ENCODE measurements at regions not wholly inside any gene's neighbourhood (a gene's known extent, or its start where the extent isn't known, plus 50 kb on each side); places are given as distances from the start of the nearest gene placed in this dataset.

DNA sequence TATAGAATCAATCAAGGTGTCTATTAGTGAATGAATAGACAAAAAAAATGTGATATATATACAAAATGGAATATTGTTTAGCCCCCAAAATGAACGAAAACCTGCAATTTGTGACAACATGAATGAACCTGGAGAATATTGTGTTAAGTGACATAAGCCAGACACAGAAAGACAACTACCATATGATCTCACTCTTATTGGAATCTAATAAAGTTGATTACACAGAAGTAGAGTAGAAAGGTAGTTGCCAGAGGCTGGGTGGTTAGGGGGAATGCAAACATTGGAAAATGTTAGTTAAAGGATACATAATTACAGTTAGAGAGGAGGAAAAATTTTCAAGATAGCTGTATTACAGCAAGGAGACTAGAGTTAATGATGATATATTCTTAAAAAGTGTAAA is 1962.3 kb downstream of the EFNA5 start:
- H3K4me3 ChIP-seq (ENCODE audit: low read depth, low read length): no peak overlapping the region
- no peak for DNase-seq (ENCODE audit: low read depth)

DNA sequence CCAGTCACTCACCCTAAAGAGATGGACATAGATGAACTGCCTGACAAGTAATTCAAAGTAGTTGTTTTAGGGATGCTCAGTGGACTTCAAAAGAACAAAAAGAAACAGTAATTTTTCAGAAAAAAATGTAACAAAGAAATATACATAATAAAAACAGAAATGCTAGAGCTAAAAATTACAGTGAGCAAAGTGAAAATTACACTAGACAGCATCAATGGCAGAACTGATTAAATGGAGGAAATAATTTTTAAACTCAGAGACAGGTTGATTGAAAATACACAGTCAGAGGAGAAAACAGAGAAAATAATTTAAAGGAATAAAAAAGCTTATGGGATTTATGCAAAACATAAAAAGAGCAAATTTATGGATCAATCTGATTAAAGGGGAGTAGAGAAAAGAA is 1968.4 kb downstream of the EFNA5 start:
- no peak for DNase-seq (ENCODE audit: low read depth)
- H3K4me3 ChIP-seq (ENCODE audit: low read depth, low read length): no peak overlapping the region

DNA sequence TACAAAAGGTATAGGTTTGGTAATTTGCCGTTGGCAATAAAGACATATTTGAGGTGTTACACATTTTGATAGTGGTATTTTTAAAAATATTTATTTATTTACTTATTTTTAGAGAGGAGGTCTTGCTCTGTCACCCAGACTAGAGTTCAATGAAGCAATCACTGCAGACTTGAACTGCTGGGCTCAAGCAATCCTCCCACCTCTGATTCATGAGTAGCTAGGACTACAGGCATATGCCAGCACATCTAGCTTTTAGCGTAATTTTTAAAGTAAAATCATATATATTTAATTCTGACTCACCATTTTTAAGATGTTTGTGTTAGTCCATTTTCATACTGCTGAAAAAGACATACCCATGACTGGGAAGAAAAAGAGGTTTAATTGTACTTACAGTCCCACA is 1974.3 kb downstream of the EFNA5 start:
- H3K4me3 ChIP-seq (ENCODE audit: low read depth, low read length): no peak overlapping the region
- no peak for DNase-seq (ENCODE audit: low read depth)

DNA sequence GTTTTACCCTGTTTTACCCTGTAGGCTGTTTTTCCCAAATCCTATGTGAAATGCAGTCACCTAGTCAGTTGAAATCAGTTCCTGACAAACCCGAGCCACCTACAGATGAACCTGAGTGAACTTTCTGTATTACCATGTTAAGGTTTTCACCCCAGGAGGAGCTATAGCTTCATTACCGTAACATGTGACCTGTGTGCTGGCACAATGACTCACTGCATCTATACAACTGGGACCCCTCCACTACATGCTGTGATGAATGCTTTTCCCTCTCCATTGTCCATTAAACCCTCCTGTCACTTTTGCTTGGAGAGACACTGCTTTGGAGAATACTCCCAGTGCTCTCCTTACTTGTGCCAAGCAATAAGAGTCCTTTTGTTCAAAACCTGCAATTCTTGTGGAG is 1974.8 kb downstream of the EFNA5 start:
- no peak overlapping the region for H3K4me3 ChIP-seq (ENCODE audit: low read depth, low read length)
- DNase-seq (ENCODE audit: low read depth): no peak

DNA sequence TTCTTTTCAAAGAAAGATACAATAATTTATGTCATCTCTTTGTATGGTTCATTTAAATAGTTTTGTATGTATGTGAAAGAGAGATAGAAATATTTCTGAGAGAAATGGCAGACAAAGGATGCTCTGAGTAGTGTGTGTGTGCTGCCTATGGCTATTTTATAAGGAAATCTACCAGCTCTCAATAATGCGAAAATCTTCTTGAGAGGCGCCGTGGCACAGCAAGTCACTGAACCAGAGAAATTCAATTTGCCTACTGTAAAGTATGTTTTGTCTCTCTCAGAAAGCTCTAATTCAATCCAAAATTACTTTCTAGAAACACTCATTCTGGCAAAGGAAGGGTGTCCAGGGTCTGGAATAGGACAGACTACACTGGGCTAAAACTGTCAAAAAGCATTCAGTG is 1981.1 kb downstream of the EFNA5 start:
- DNase-seq (ENCODE audit: low read depth): no peak
- no peak overlapping the region for H3K4me3 ChIP-seq (ENCODE audit: low read depth, low read length)

DNA sequence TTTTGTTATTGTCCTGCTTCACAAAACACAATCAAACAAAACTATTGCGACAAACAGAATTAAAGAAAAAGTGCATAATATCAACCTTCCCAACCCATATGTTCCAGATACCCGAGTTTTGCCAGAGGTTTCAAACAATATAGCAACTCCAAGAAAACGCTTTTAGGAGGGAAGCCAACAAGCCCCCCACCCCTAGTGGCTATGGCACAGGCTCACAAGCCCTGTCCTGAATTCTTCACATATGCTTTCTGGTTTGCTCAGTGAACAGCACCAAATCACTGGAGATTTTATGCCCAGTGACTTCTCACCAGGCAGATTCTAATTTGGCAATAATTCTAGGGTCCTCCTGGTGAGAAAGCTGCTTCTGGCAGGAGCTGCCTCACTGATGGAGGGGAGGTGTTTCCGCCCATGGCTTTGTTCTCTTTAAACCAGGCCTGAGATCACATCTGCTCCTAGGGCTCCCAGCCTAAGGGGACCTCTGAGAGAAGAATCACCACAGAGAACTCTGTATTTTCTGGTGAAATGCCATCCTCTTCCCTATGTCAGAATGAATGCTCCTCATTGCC is 1982.4 kb downstream of the EFNA5 start:
- no peak for DNase-seq (ENCODE audit: low read depth)
- no peak overlapping the region for H3K4me3 ChIP-seq (ENCODE audit: low read depth, low read length)

DNA sequence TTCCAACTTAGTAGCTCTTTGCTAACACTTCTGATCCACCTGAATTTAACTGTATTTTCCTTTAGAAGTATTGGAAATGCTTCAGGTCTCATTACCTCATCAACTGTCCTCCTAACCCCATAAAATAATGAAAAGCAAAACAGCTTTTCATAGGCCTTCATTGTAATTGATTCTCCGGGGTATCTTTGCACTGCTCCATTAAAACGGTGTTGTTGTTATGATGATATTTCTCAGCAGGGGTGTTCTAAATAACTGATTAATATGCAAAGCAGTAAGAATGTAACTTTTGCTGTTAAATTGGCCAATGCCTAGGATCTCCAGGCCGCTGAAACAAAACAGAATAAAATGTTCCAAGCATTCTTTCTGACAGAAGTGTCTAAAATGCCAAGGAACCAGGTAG is 1983.2 kb downstream of the EFNA5 start:
- H3K4me3 ChIP-seq (ENCODE audit: low read depth, low read length): no peak overlapping the region
- DNase-seq (ENCODE audit: low read depth): no peak

DNA sequence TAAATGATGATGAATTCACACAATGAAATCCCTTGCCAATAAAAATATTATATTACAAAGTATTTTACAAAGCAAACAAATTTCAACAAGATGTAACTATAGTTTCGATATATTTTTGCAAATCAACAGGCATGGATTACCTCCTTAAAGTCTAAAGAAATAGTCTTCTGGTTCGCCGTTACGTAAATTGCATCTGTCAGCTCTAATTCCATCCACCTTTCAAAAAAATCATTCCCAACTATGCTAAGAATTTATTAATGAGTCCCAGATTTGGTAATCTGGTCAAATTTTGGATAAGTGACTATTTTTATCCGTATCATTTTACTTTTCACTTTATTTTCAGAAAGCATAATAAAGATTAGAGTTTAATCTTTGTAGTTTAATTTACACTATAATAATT is 1984.9 kb downstream of the EFNA5 start:
- no peak overlapping the region for H3K4me3 ChIP-seq (ENCODE audit: low read depth, low read length)
- no peak for DNase-seq (ENCODE audit: low read depth)

DNA sequence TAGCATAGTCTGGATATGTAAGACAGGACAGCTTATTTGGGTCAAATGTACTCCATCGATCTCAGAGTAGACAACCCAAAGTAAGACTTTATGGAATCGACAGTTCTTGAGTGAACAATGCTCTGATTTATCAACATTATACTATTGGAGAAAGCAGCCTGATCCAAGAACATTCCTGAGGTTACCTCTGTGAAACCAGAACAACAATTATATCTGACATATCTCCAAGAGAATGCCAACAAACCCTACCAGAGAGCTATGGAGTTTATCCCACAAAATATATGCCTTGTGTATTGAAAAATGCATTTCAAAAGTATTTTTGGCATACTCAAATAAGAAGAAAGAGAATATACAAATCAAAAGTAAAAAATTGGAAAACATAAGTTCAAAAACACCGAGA is 1985.9 kb downstream of the EFNA5 start:
- DNase-seq (ENCODE audit: low read depth): no peak
- no peak overlapping the region for H3K4me3 ChIP-seq (ENCODE audit: low read depth, low read length)

DNA sequence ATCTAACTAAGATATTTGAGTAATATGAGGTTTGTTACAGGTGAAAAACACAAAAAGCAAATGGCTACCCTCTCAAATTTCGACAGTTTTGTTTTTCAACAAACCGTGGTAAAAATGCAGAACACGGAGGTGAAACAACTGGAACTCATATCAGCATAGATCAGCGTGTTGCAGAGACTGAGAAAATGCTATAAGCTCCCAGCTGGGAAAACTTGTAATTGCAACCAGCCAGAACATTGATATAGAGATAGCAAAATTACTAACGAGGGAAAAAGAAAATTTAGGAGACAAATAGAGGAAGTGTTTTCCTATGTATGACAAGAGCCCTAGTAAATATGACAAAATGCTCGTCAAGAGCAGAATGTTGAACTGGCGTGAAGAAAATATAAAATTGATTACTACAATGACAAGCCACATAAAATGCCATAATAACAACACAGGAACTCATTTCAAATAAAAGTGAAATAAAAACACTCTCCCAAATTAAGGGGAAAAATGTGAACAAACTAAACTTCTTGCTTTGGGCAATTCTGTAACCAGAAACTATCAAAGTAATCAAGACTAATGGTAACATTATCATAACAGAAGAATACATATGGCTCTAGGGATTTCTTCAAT is 1989.8 kb downstream of the EFNA5 start:
- no peak overlapping the region for H3K4me3 ChIP-seq (ENCODE audit: low read depth, low read length)
- no peak for DNase-seq (ENCODE audit: low read depth)

DNA sequence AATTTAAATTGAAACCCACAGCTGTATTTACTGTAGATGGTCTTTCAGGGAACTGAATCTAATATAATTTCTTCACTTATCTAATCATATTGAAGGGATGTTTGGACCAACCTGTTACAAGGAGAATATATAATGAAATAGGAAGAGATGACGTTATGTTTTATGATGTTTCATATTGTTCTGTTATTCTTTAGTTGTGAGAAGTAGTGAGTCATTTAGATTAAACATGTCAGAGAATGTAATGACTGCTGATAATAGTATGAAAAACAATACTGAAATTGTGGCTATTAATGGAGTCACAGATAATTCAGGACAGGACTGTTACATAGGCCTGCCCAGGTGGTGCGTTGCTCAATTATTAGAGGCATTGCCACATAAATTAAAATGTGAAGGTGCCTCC is 1993.4 kb downstream of the EFNA5 start:
- no peak overlapping the region for H3K4me3 ChIP-seq (ENCODE audit: low read depth, low read length)
- DNase-seq (ENCODE audit: low read depth): no peak

DNA sequence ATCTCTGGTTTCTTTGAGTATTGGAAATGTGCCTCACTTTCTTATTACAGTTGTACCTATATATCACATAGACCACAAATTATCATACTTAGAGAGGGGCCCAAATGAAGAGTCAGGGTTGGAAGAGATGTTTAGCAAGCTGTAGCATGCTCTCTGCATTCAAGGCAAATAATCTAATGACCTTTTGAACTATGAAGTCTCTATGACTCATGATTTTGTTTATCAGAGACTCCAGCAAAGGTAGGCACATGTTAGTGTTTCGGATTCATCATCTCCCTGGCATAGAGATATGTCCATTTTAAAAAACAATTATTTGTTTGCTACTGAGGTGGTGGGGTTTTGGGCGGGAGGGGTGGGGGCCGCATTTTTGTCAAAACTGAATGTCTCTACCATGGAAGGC is 2000.1 kb downstream of the EFNA5 start:
- no peak overlapping the region for H3K4me3 ChIP-seq (ENCODE audit: low read depth, low read length)
- DNase-seq (ENCODE audit: low read depth): no peak

DNA sequence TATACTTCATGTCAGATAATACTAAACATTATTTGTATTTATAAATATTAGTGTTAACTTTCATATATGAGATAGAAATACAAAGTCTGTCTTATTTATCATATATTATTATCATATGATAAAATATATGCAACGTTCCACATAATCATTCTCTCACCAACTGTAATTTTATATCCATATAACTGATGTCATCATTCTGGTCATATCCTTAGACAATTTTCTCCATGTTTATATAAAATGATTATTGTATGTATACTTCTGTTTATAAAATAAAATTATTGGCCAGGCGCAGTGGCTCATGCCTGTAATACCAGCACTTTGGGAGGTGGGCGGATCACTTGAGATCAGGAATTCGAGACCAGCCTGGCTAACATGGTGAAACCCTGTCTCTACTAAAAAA is 2007.1 kb downstream of the EFNA5 start:
- H3K4me3 ChIP-seq (ENCODE audit: low read depth, low read length): no peak overlapping the region
- no peak for DNase-seq (ENCODE audit: low read depth)

DNA sequence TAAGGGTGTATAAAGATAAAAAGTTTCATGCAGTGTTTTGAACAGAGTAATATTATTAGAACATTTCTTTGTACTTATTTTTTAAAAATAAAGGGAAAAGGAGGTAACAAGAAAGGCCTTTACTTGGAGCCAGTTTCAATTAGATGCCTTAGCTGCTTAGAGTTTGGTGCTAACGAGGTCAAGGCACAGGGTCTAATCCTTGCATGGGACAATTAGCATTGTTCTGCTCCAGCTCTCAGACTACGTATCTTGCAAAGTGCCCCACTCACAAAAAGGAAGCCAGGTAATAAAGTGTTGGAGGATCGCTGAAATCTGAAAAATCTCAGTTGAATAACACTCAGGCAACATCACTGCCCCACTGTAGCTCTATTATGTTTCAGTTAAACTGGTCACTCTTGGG is 2011.3 kb downstream of the EFNA5 start:
- H3K4me3 ChIP-seq (ENCODE audit: low read depth, low read length): no peak overlapping the region
- no peak for DNase-seq (ENCODE audit: low read depth)

DNA sequence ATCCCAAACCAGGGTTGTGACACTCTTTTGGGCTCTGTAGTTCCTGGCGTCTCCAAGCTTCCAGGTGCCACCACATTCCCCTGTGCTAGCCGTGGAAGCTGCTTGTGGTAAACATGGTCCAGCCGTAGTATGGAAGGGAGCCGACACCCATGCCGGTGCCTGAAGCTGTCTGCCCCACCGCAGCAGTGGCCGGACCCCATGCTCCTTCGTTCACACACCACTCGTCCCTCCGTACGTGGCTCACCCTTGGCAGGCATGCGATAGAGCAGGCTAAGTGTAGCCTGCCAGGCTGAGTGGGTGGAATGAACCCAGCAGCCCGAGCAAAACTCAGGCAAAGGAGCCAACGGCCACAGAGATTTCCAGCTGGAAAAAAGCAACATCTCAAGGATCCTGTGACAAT is 2030.4 kb downstream of the EFNA5 start:
- H3K4me3 ChIP-seq (ENCODE audit: low read depth, low read length): no peak overlapping the region
- no peak for DNase-seq (ENCODE audit: low read depth)

DNA sequence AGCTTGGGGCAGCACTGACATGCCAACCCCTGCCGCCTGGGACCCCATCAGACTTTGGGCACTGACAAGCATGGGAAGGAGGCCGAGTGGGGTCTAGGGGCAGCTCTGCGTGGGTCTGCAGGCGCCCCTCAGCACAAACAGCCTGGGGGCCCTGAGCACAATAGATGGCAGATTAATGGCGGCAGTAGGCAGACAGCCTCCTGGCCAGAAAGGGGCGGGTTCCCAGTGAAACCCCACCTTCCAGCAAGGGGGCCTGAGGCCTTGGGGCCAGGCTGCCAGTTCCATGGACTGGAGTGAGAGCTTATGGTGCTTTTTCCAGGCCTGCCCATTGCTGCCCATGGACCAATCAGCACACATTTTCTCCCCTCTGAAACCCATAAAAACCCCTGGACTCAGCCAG is 2031.2 kb downstream of the EFNA5 start:
- no peak for DNase-seq (ENCODE audit: low read depth)
- H3K4me3 ChIP-seq (ENCODE audit: low read depth, low read length): no peak overlapping the region

DNA sequence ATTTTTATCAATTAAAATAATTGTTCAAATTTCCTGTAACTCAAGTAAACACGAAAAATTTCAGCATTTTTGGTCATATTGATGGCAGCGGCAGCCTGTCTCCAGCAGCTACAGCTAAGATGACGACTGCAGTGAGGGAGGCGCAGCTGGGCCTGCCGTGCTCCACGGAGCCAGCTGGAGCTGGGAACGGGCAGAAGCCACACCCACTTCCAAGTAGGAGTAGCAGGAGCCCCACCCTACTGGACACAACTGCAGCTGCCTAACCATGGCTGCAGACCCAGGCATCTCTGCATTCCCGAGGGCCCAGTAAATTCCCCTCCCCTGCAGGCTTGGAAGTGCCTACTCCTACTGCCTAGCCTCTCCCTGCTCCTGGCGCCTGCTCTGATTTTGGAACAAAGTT is 2031.7 kb downstream of the EFNA5 start:
- DNase-seq (ENCODE audit: low read depth): no peak
- no peak overlapping the region for H3K4me3 ChIP-seq (ENCODE audit: low read depth, low read length)

DNA sequence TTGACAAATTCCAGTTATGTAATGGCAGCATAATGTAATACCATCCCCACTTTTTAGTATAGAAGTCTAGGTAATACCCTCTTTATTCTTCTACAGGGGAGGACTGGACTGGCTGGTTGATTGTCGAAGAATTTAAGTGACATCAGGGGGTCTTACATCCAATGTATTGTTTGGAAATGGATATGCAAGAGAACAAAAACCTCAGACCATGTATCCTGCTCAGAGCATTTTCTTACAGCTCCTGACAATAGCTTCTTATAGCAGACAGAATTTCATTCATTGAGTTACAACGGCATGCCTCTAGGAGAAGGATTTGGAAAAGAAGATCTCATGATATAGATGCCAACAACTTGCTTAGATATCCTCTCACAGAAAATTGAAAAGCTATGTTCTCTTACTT is 2032.3 kb downstream of the EFNA5 start:
- H3K4me3 ChIP-seq (ENCODE audit: low read depth, low read length): no peak overlapping the region
- no peak for DNase-seq (ENCODE audit: low read depth)

DNA sequence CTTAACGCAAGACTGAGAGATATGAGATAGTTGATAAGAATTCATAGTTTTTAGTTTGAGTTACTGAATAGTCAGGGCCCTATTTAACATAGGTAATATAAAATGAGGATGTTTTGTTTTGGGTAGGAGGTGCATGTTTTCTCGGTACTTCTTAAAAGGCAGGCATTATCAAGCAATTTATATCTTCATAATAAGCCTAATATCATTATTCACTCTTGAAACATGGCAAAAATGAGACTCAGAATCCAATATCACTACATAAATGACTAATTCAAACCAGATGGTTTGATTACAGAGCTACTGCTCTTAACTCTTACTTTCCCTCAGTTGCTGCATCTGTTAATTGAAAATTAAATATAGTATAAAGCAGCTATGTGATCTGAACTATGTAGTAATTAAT is 2038.7 kb downstream of the EFNA5 start:
- no peak for DNase-seq (ENCODE audit: low read depth)
- H3K4me3 ChIP-seq (ENCODE audit: low read depth, low read length): no peak overlapping the region

DNA sequence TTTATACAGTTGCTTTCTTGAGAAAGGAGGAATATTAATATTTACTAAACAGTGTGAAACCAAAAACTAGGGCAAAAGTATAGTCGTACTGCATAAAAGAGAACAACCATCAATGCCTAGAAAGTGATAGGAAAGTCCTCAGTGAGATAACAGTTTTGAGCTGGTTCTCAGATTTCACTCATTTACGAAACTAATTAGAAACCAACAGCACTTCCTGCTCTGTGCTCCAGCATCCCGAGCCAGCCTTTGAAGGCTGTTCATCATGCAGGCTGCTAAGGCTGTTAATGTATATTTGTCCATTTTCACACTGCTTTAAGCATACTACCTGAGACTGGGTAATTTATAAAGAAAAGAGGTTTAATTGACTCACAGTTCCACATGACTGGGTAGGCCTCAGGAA is 2039.9 kb downstream of the EFNA5 start:
- no peak for DNase-seq (ENCODE audit: low read depth)
- H3K4me3 ChIP-seq (ENCODE audit: low read depth, low read length): no peak overlapping the region

DNA sequence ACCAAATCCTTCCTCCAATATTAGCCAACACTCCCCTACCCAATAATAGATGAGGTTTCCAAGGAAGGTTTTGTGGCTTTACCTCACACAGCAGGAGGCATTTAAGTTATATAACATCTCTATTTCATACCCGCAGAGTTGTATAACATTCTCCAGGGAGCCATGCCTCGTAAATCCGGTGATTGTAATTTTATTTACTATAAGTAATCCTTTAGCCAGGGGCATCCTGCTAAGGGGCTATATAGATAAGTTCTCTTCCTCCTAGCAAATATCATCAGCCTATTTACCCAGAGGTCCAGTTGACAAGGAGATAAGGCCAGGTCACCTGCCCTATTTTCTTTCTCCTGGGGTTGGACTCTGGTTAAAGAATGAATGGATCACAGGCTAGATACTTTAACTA is 2051.0 kb downstream of the EFNA5 start:
- no peak overlapping the region for H3K4me3 ChIP-seq (ENCODE audit: low read depth, low read length)
- DNase-seq (ENCODE audit: low read depth): no peak
